CD14-positive monocyte (primary cell): ENCODE measurements at regions not wholly inside any gene's neighbourhood (a gene's known extent, or its start where the extent isn't known, plus 50 kb on each side); places are given as distances from the start of the nearest gene placed in this dataset.

Source experiments
- DNase-seq, 3 donors: peaks; one replicate each; pipeline ENCODE4 v3.0.0-alpha.2; 2011 to 2022
- H2AFZ ChIP-seq: 2 replicates; pipeline ENCODE4 v1.6.0; 2012; ENCODE audit warnings: mild to moderate bottlenecking, low read depth, low read length, inconsistent platforms; ENCODE audit not compliant: insufficient read depth, poor library complexity, severe bottlenecking
- H3K27ac ChIP-seq, 2 donors: 1 replicate in 1 of 2; 2 replicates in 1 of 2; pipeline ENCODE4 v1.5.1; 2012 to 2013; ENCODE audit warnings: low read length in 2 of 2, control low read depth in 1 of 2, inconsistent platforms in 1 of 2, low read depth in 1 of 2, mild to moderate bottlenecking in 1 of 2
- H3K27me3 ChIP-seq, 2 donors: one replicate each; pipeline versions ENCODE4 v1.6.0 to v1.6.1; 2011 to 2013; ENCODE audit warnings: low read length in 2 of 2; ENCODE audit not compliant: control insufficient read depth in 2 of 2, insufficient read depth in 2 of 2
- H3K36me3 ChIP-seq, 2 donors: replicated peaks in 1 of 2; 1 replicate in 1 of 2; 2 replicates in 1 of 2; pipeline versions ENCODE4 v1.5.1 to v1.6.1; 2012 to 2013; ENCODE audit warnings: low read length in 2 of 2, control low read depth in 1 of 2, inconsistent platforms in 1 of 2, mild to moderate bottlenecking in 1 of 2; ENCODE audit not compliant: insufficient read depth in 2 of 2, control insufficient read depth in 1 of 2
- H3K4me1 ChIP-seq, 2 donors: 1 replicate in 1 of 2; 2 replicates in 1 of 2; pipeline versions ENCODE4 v1.5.1 to v1.6.1; 2012 to 2013; ENCODE audit warnings: low read length in 2 of 2, control low read depth in 1 of 2, inconsistent platforms in 1 of 2, mild to moderate bottlenecking in 1 of 2, moderate library complexity in 1 of 2; ENCODE audit not compliant: insufficient read depth in 2 of 2, control insufficient read depth in 1 of 2
- H3K4me2 ChIP-seq: replicated peaks from 2 replicates; pipeline ENCODE3; 2012; ENCODE audit warnings: low read length, moderate library complexity, mild to moderate bottlenecking; ENCODE audit not compliant: poor library complexity, severe bottlenecking; ENCODE audit errors: extremely low read depth
- H3K4me3 ChIP-seq, 3 experiments: fragments of 200-600 bp in 1 of 3; sonication (generic) in 1 of 3; replicated peaks in 1 of 3; 1 replicate in 2 of 3; 2 replicates in 1 of 3; pipeline ENCODE4 v1.5.1; 2011 to 2013; ENCODE audit warnings: low read length in 3 of 3, mild to moderate bottlenecking in 3 of 3, control low read depth in 2 of 3, low read depth in 2 of 3, inconsistent platforms in 1 of 3, moderate library complexity in 1 of 3
- H3K79me2 ChIP-seq: 2 replicates; pipeline ENCODE4 v1.6.0; 2012; ENCODE audit warnings: mild to moderate bottlenecking, control low read depth, inconsistent platforms, low read length, moderate library complexity; ENCODE audit not compliant: insufficient read depth
- H3K9ac ChIP-seq: 2 replicates; pipeline ENCODE4 v1.6.0; 2017; ENCODE audit warnings: low read length, mild to moderate bottlenecking; ENCODE audit not compliant: insufficient read depth, poor library complexity, severe bottlenecking
- H3K9me3 ChIP-seq, 2 donors: replicated peaks in 1 of 2; 1 replicate in 1 of 2; 2 replicates in 1 of 2; pipeline versions ENCODE4 v1.5.1 to v1.6.1; 2012 to 2013; ENCODE audit warnings: low read length in 2 of 2, control low read depth in 1 of 2; ENCODE audit not compliant: control insufficient read depth in 1 of 2, insufficient read depth in 1 of 2
- H4K20me1 ChIP-seq: 2 replicates; pipeline ENCODE4 v1.6.0; 2012; ENCODE audit warnings: mild to moderate bottlenecking, low read length, control low read depth, moderate library complexity; ENCODE audit not compliant: insufficient read depth
- H3K27ac Mint-ChIP-seq, 7 donors: one replicate each; pipeline ENCODE4 v1.8.0; 2020; ENCODE audit warnings: mild to moderate bottlenecking in 7 of 7, mixed read lengths in 7 of 7, moderate library complexity in 6 of 7, inconsistent platforms in 2 of 7
- H3K27me3 Mint-ChIP-seq, 3 donors: one replicate each; pipeline ENCODE4 v1.8.0; 2021 to 2022; ENCODE audit warnings: low read depth in 3 of 3, mild to moderate bottlenecking in 3 of 3, mixed read lengths in 3 of 3, moderate library complexity in 3 of 3, inconsistent platforms in 1 of 3
- H3K36me3 Mint-ChIP-seq, 2 donors: one replicate each; pipeline ENCODE4 v1.8.0; 2020; ENCODE audit warnings: mixed read lengths in 2 of 2, inconsistent platforms in 1 of 2, mild to moderate bottlenecking in 1 of 2
- H3K4me1 Mint-ChIP-seq: one replicate; pipeline ENCODE4 v1.8.0; 2020; ENCODE audit warnings: mild to moderate bottlenecking, mixed read lengths
- H3K4me3 Mint-ChIP-seq, 2 donors: one replicate each; pipeline ENCODE4 v1.8.0; 2020; ENCODE audit warnings: mild to moderate bottlenecking in 2 of 2, mixed read lengths in 2 of 2, moderate library complexity in 1 of 2
- H3K9me3 Mint-ChIP-seq, 7 donors: one replicate each; pipeline ENCODE4 v1.8.0; 2020 to 2022; ENCODE audit warnings: mixed read lengths in 7 of 7, mild to moderate bottlenecking in 6 of 7, moderate library complexity in 6 of 7, inconsistent platforms in 2 of 7
- CTCF ChIP-seq: fragments of 200-600 bp; IDR thresholded peaks from one replicate; pipeline ENCODE4 v1.8.0; 2022; ENCODE audit warnings: antibody characterized with exemption, mild to moderate bottlenecking
- WGBS: methylation state at CpG from one replicate; pipeline ENCODE4 v1.1.5; 2013; ENCODE audit warnings: missing lambda C conversion rate; ENCODE audit not compliant: insufficient coverage; 5-methylcytosine and 5-hydroxymethylcytosine counted together
- intact Hi-C, 2 donors: fragments of 100-400 bp; cut with micrococcal nuclease; formaldehyde crosslinking; loops; one replicate each; pipeline versions ENCODE4 v1.15.0 to v1.15.1; 2023

GRCh38 chr2:155997538-155997937, 335.0 kb downstream of the NR4A2 start:
- Mint-ChIP-seq H3K9me3 (peaks cover 0 to 16% (median 4%) of the 10 kb centered on the region in 7 donors), H3K4me1 (no peaks in the 10 kb centered on the region), H3K4me3 (no peak overlapping the region), H3K36me3 (no peaks in the 10 kb centered on the region), H3K27me3 (peaks cover 0 to 3% (median 3%) of the 10 kb centered on the region in 3 donors), H3K27ac (no peak overlapping the region)
- Histone ChIP-seq H3K36me3 (no peaks in the 10 kb centered on the region), H3K27ac (no peak overlapping the region), H3K27me3 (no peaks in the 10 kb centered on the region), H4K20me1 (no peaks in the 10 kb centered on the region), H3K4me1 (no peaks in the 10 kb centered on the region), H3K9ac (no peak overlapping the region), H2AFZ (no peak overlapping the region), H3K79me2 (no peaks in the 10 kb centered on the region), H3K4me3 (no peak overlapping the region), H3K9me3 (no peaks in the 10 kb centered on the region), H3K4me2 (no peak overlapping the region)
- 100% methylated on average over 1 of the region's 2 CpGs for WGBS
- DNase-seq: no peak
- TF ChIP-seq CTCF: no peak
- intact Hi-C loops: no loop called here

GRCh38 chr2:155994315-155994714, 338.2 kb downstream of the NR4A2 start:
- Histone ChIP-seq H3K27ac (no peak overlapping the region), H2AFZ (no peak overlapping the region), H3K36me3 (no peaks in the 10 kb centered on the region), H3K79me2 (no peaks in the 10 kb centered on the region), H3K4me3 (no peak overlapping the region), H3K4me1 (no peaks in the 10 kb centered on the region), H3K9ac (no peak overlapping the region), H3K4me2 (no peak overlapping the region), H3K27me3 (no peaks in the 10 kb centered on the region), H3K9me3 (no peaks in the 10 kb centered on the region), H4K20me1 (no peaks in the 10 kb centered on the region)
- no peak overlapping the region for H3K4me3 Mint-ChIP-seq
- intact Hi-C loops: no loop called here
- no peak for TF ChIP-seq CTCF
- H3K27ac Mint-ChIP-seq: no peak overlapping the region
- 80% methylated on average over 1 of the region's 1 CpG for WGBS
- no peaks in the 10 kb centered on the region for H3K36me3 Mint-ChIP-seq
- no peak for DNase-seq
- no peaks in the 10 kb centered on the region for H3K4me1 Mint-ChIP-seq
- H3K27me3 Mint-ChIP-seq: peaks cover 0 to 3% (median 0%) of the 10 kb centered on the region in 3 donors
- H3K9me3 Mint-ChIP-seq: peaks cover 0 to 16% (median 4%) of the 10 kb centered on the region in 7 donors
